Mesenchymal stem cell (in vitro differentiated cells and primary cell): ENCODE measurements at regions not wholly inside any gene's neighbourhood (a gene's known extent, or its start where the extent isn't known, plus 50 kb on each side); places are given as distances from the start of the nearest gene placed in this dataset.
"Not testable (repeated sequence)": the region's sequence is repeated elsewhere in the genome, so short reads cannot be mapped to it uniquely, and the experiment has no call there.

Source experiments
- DNase-seq: peaks from one replicate; pipeline ENCODE4 v3.0.0-alpha.2; 2013
- H2AFZ ChIP-seq: one replicate; pipeline ENCODE4 v1.6.1; 2013; ENCODE audit warnings: low read depth, mild to moderate bottlenecking, control low read depth, inconsistent platforms, low read length, moderate library complexity
- H2AK5ac ChIP-seq: 2 replicates; pipeline ENCODE4 v1.6.1; 2013; ENCODE audit warnings: low read length, moderate library complexity, mild to moderate bottlenecking, inconsistent platforms; ENCODE audit not compliant: severe bottlenecking
- H2BK120ac ChIP-seq: one replicate; pipeline ENCODE4 v1.6.1; 2013; ENCODE audit warnings: low read depth, mild to moderate bottlenecking, inconsistent platforms, low read length, moderate library complexity
- H2BK12ac ChIP-seq, 2 experiments: one replicate each; pipeline ENCODE4 v1.6.1; 2013; ENCODE audit warnings: inconsistent platforms in 2 of 2, low read length in 2 of 2, mild to moderate bottlenecking in 2 of 2, moderate library complexity in 2 of 2, control low read depth in 1 of 2
- H2BK15ac ChIP-seq: one replicate; pipeline ENCODE4 v1.6.1; 2013; ENCODE audit warnings: mild to moderate bottlenecking, low read depth, inconsistent platforms; ENCODE audit not compliant: poor library complexity, severe bottlenecking
- H2BK5ac ChIP-seq: 2 replicates; pipeline ENCODE4 v1.6.1; 2013; ENCODE audit warnings: low read depth, mild to moderate bottlenecking, low read length, control low read depth, inconsistent platforms; ENCODE audit not compliant: poor library complexity, severe bottlenecking
- H3K14ac ChIP-seq, 2 experiments: one replicate each; pipeline ENCODE4 v1.6.1; 2013; ENCODE audit warnings: inconsistent platforms in 2 of 2, low read length in 2 of 2, control low read depth in 1 of 2, mild to moderate bottlenecking in 1 of 2, moderate library complexity in 1 of 2
- H3K18ac ChIP-seq, 2 experiments: one replicate each; pipeline ENCODE4 v1.6.1; 2013; ENCODE audit warnings: inconsistent platforms in 2 of 2, low read length in 2 of 2, control low read depth in 1 of 2, low read depth in 1 of 2, mild to moderate bottlenecking in 1 of 2
- H3K23ac ChIP-seq, 2 experiments: one replicate each; pipeline ENCODE4 v1.6.1; 2013; ENCODE audit warnings: inconsistent platforms in 2 of 2, low read length in 2 of 2, mild to moderate bottlenecking in 2 of 2, moderate library complexity in 2 of 2, control low read depth in 1 of 2
- H3K27ac ChIP-seq: 2 replicates; pipeline ENCODE4 v1.5.1; 2013; ENCODE audit warnings: mild to moderate bottlenecking, moderate library complexity, low read length, control low read depth, inconsistent platforms; ENCODE audit not compliant: poor library complexity, severe bottlenecking
- H3K27me3 ChIP-seq, 2 experiments: 2 replicates each; pipeline versions ENCODE4 v1.6.1 to v1.7.0; 2013; ENCODE audit warnings: low read length in 2 of 2, mild to moderate bottlenecking in 2 of 2, moderate library complexity in 2 of 2, control low read depth in 1 of 2, inconsistent platforms in 1 of 2; ENCODE audit not compliant: control insufficient read depth in 1 of 2, insufficient read depth in 1 of 2
- H3K36me3 ChIP-seq, 2 experiments: 2 replicates each; pipeline versions ENCODE4 v1.6.1 to v1.7.0; 2013; ENCODE audit warnings: low read length in 2 of 2, control low read depth in 1 of 2, inconsistent platforms in 1 of 2, low read depth in 1 of 2, mild to moderate bottlenecking in 1 of 2; ENCODE audit not compliant: insufficient read depth in 2 of 2, control insufficient read depth in 1 of 2
- H3K4ac ChIP-seq, 2 experiments: one replicate each; pipeline ENCODE4 v1.6.1; 2013; ENCODE audit warnings: inconsistent platforms in 2 of 2, low read length in 2 of 2, mild to moderate bottlenecking in 2 of 2, moderate library complexity in 2 of 2, control low read depth in 1 of 2, low read depth in 1 of 2
- H3K4me1 ChIP-seq: 2 replicates; pipeline ENCODE4 v1.6.1; 2013; ENCODE audit warnings: low read depth, low read length, control low read depth; ENCODE audit not compliant: control insufficient read depth, insufficient read depth
- H3K4me2 ChIP-seq: 2 replicates; pipeline ENCODE4 v1.6.1; 2013; ENCODE audit warnings: low read length, mild to moderate bottlenecking, inconsistent platforms; ENCODE audit not compliant: poor library complexity, severe bottlenecking
- H3K4me3 ChIP-seq, 2 experiments: 2 replicates each; pipeline versions ENCODE4 v1.5.1 to v1.7.0; 2013; ENCODE audit warnings: low read length in 2 of 2, mild to moderate bottlenecking in 2 of 2, control low read depth in 1 of 2, low read depth in 1 of 2; ENCODE audit not compliant: insufficient read depth in 1 of 2
- H3K79me1 ChIP-seq: replicated peaks from 2 replicates; pipeline ENCODE4 v1.6.1; 2013; ENCODE audit warnings: mild to moderate bottlenecking, control low read depth, low read length, inconsistent platforms; ENCODE audit not compliant: poor library complexity, severe bottlenecking
- H3K9ac ChIP-seq: 2 replicates; pipeline ENCODE4 v1.7.0; 2013; ENCODE audit warnings: mild to moderate bottlenecking, low read length, moderate library complexity
- H3K9me3 ChIP-seq: 2 replicates; pipeline ENCODE4 v1.7.0; 2013; ENCODE audit warnings: mild to moderate bottlenecking, low read length; ENCODE audit not compliant: control insufficient read depth
- H4K8ac ChIP-seq: one replicate; pipeline ENCODE4 v1.6.1; 2013; ENCODE audit warnings: inconsistent platforms, mild to moderate bottlenecking, low read length, moderate library complexity
- H4K91ac ChIP-seq: one replicate; pipeline ENCODE4 v1.6.1; 2013; ENCODE audit warnings: mild to moderate bottlenecking, low read length, inconsistent platforms
- WGBS: methylation state at CpG from one replicate; pipeline ENCODE4 v1.1.7; 2013; ENCODE audit warnings: mixed read lengths; 5-methylcytosine and 5-hydroxymethylcytosine counted together

GRCh38 chr1:172845865-172846264 lies 187.0 kb downstream of the FASLG start:
- Histone ChIP-seq H2BK120ac (no peak overlapping the region), H3K9me3 (no peaks in the 10 kb centered on the region), H2AK5ac (no peak overlapping the region), H3K79me1 (no peaks in the 10 kb centered on the region), H3K36me3 (no peaks in the 10 kb centered on the region), H3K27ac (no peak overlapping the region), H3K4me3 (no peak overlapping the region), H2BK15ac (no peak overlapping the region), H3K23ac (no peak overlapping the region), H3K4me1 (no peaks in the 10 kb centered on the region), H2BK5ac (no peak overlapping the region), H4K8ac (no peak overlapping the region), H4K91ac (no peak overlapping the region), H3K4me2 (no peak overlapping the region), H3K14ac (no peak overlapping the region), H2AFZ (no peak overlapping the region), H3K18ac (no peak overlapping the region), H3K4ac (no peak overlapping the region), H2BK12ac (no peak overlapping the region), H3K27me3 (no peaks in the 10 kb centered on the region), H3K9ac (no peak overlapping the region)
- no peak for DNase-seq
- WGBS, result no CpG with 5 or more reads among the region's 2 CpGs

GRCh38 chr1:172847814-172848213 lies 188.9 kb downstream of the FASLG start:
- not testable (repeated sequence) for H3K9ac ChIP-seq, H3K9me3 ChIP-seq, H3K4ac ChIP-seq, H2AK5ac ChIP-seq, H2BK12ac ChIP-seq, H3K4me1 ChIP-seq, H3K4me3 ChIP-seq, H4K91ac ChIP-seq, H3K27ac ChIP-seq, H2BK120ac ChIP-seq, H2BK15ac ChIP-seq, H3K18ac ChIP-seq, DNase-seq, H2AFZ ChIP-seq, H3K4me2 ChIP-seq, H2BK5ac ChIP-seq, H3K27me3 ChIP-seq, H3K79me1 ChIP-seq, H4K8ac ChIP-seq, H3K14ac ChIP-seq, H3K23ac ChIP-seq, H3K36me3 ChIP-seq

GRCh38 chr1:172849653-172850052 lies 190.8 kb downstream of the FASLG start:
- H3K4ac ChIP-seq, result no peak overlapping the region
- no peak overlapping the region for H3K23ac ChIP-seq
- no peaks in the 10 kb centered on the region for H3K27me3 ChIP-seq
- 97% methylated on average over 1 of the region's 2 CpGs for WGBS
- no peak overlapping the region for H3K4me3 ChIP-seq
- H3K4me1 ChIP-seq, result peaks cover 3% of the 10 kb centered on the region
- no peak overlapping the region for H3K27ac ChIP-seq
- H3K9ac ChIP-seq, result no peak overlapping the region
- H2BK12ac ChIP-seq, result no peak overlapping the region
- no peak overlapping the region for H4K8ac ChIP-seq
- no peak overlapping the region for H3K4me2 ChIP-seq
- no peak overlapping the region for H2BK5ac ChIP-seq
- H3K36me3 ChIP-seq, result no peaks in the 10 kb centered on the region
- no peak overlapping the region for H2AK5ac ChIP-seq
- DNase-seq, result no peak
- no peak overlapping the region for H2BK15ac ChIP-seq
- no peak overlapping the region for H4K91ac ChIP-seq
- H3K79me1 ChIP-seq, result no peaks in the 10 kb centered on the region
- no peak overlapping the region for H2BK120ac ChIP-seq
- no peak overlapping the region for H3K18ac ChIP-seq
- H3K14ac ChIP-seq, result no peak overlapping the region
- no peaks in the 10 kb centered on the region for H3K9me3 ChIP-seq
- H2AFZ ChIP-seq, result no peak overlapping the region

DNA sequence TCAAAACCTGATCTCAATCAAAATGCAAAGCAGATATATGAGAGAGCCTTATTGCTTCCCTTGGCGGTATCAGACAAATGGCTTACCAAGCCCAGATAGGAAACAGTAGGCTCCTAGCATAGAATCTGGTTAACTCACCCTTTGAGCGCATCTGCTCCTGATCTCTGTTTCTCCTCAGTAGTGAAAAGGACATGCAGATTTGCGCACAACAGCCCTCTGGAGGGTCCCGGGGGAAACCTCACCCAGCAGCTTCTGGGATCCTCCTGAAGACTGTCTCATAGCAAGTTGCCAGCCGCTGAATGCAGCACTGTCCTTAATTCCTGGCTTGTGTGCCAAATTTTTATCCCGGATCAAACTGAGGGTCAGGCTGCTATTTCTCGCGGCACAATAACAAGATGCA lies 192.2 kb downstream of the FASLG start:
- H3K18ac ChIP-seq, result no peak overlapping the region
- peak overlapping the region; percentile 64 for H3K27ac ChIP-seq
- H2AK5ac ChIP-seq, result peak overlapping the region; percentile 75
- H2BK15ac ChIP-seq, result no peak overlapping the region
- no peak overlapping the region for H2BK5ac ChIP-seq
- H3K4me2 ChIP-seq, result no peak overlapping the region
- no peak for DNase-seq
- H3K14ac ChIP-seq, result no peak overlapping the region
- peaks cover 0 to 3% of the 10 kb centered on the region in 2 experiments for H3K27me3 ChIP-seq
- peak overlapping the region in 1 of 2 experiments; percentile 54 for H2BK12ac ChIP-seq
- no peak overlapping the region for H3K4ac ChIP-seq
- H3K79me1 ChIP-seq, result no peaks in the 10 kb centered on the region
- H3K9me3 ChIP-seq, result no peaks in the 10 kb centered on the region
- H2AFZ ChIP-seq, result no peak overlapping the region
- H3K4me3 ChIP-seq, result no peak overlapping the region
- 87% methylated on average over 6 of the region's 8 CpGs for WGBS
- no peak overlapping the region for H3K9ac ChIP-seq
- H3K23ac ChIP-seq, result no peak overlapping the region
- no peak overlapping the region for H4K91ac ChIP-seq
- H3K4me1 ChIP-seq, result peaks cover 3% of the 10 kb centered on the region
- H4K8ac ChIP-seq, result no peak overlapping the region
- H2BK120ac ChIP-seq, result no peak overlapping the region
- H3K36me3 ChIP-seq, result no peaks in the 10 kb centered on the region
